ENCODE measurements at regions not wholly inside any gene's neighbourhood (a gene's known extent, or its start where the extent isn't known, plus 50 kb on each side); places are given as distances from the start of the nearest gene placed in this dataset.

DNA sequence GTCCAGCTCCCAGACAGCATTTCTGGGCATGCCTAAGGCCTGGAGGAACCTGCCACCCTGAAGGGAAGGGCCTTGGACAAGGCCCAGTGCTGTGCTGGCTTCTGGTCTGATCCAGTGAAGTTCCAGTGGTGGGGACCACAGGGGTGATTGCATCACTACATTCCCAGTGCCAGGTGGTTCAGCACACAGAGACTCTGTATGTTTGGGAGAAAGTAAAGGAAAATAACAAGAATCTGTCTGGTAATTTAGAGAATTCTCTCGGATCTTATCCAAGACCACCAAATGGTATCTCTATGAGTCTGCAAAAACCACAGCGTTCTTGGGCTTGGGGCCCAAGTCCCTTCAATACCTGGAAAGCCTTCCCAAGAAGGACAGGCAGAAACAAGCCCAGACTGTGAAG lies 131.8 kb upstream of the MAD2L1 start:
- Mint-ChIP-seq H3K4me1 (no peaks in the 10 kb centered on the region), H3K27me3 (ENCODE audit: low read depth, poor library complexity) (no peaks in the 10 kb centered on the region), H3K9me3 (peaks cover 9% of the 10 kb centered on the region), H3K27ac (no peak overlapping the region), H3K36me3 (ENCODE audit: low read depth) (no peaks in the 10 kb centered on the region), H3K4me3 (no peak overlapping the region)
- no peak for DNase-seq
- no peak for TF ChIP-seq CTCF (IDR thresholded peaks at IDR 0.05)

- DNase-seq: no peak
- H3K9me3 Mint-ChIP-seq: peaks cover 9% of the 10 kb centered on the region
- H3K27me3 Mint-ChIP-seq (ENCODE audit: low read depth, poor library complexity): no peaks in the 10 kb centered on the region
- H3K27ac Mint-ChIP-seq: no peak overlapping the region
- no peaks in the 10 kb centered on the region for H3K36me3 Mint-ChIP-seq (ENCODE audit: low read depth)
- no peak overlapping the region for H3K4me3 Mint-ChIP-seq
- TF ChIP-seq CTCF (IDR thresholded peaks at IDR 0.05): no peak
- no peaks in the 10 kb centered on the region for H3K4me1 Mint-ChIP-seq
These were observed 111.0 kb upstream of the MAD2L1 start for GRCh38 chr4:120177603-120178002.

- no peak for DNase-seq
- Mint-ChIP-seq H3K4me1 (no peaks in the 10 kb centered on the region), H3K27ac (no peak overlapping the region), H3K27me3 (ENCODE audit: low read depth, poor library complexity) (no peaks in the 10 kb centered on the region), H3K9me3 (peaks cover 9% of the 10 kb centered on the region), H3K4me3 (no peak overlapping the region), H3K36me3 (ENCODE audit: low read depth) (no peaks in the 10 kb centered on the region)
- TF ChIP-seq CTCF (IDR thresholded peaks at IDR 0.05): no peak
These were observed 108.6 kb upstream of the MAD2L1 start for GRCh38 chr4:120175272-120175671.

GRCh38 chr4:120163895-120164294 lies 97.2 kb upstream of the MAD2L1 start:
- Mint-ChIP-seq H3K36me3 (ENCODE audit: low read depth) (no peaks in the 10 kb centered on the region), H3K4me1 (no peaks in the 10 kb centered on the region), H3K27ac (no peak overlapping the region), H3K9me3 (no peaks in the 10 kb centered on the region), H3K27me3 (ENCODE audit: low read depth, poor library complexity) (no peaks in the 10 kb centered on the region), H3K4me3 (no peak overlapping the region)
- no peak for TF ChIP-seq CTCF (IDR thresholded peaks at IDR 0.05)
- no peak for DNase-seq

DNA sequence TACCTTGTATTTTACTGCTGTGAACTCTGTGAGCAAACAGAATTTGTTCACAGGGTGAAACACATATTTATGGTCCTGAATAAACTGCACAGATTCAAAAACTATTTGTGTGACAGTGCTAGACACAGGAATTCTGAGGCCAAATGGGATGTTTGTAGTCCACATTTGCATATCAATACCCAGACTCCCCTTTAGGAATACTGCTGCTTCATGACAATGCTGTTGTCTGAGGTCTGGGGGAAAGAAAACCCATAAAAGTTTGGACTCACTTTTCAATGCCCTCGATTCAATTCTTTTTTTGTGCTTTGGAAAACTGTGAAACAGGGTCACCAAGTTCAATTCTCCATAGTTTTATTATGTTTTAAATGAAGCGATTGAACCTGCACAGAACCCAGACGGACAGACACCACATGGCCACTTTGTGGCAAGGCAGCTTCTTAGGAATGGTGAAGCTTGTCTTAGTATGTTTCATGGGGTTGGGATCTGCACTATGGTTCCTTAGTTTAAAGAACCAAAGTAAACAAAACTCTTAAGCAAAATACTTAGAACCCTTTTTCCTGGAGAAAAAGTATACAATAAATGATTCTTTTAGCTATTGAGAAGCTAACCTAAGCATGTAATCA lies 92.3 kb upstream of the MAD2L1 start:
- TF ChIP-seq CTCF (IDR thresholded peaks at IDR 0.05): no peak
- Mint-ChIP-seq H3K4me1 (peaks cover 6% of the 10 kb centered on the region), H3K4me3 (no peak overlapping the region), H3K9me3 (no peaks in the 10 kb centered on the region), H3K27ac (no peak overlapping the region), H3K27me3 (ENCODE audit: low read depth, poor library complexity) (no peaks in the 10 kb centered on the region), H3K36me3 (ENCODE audit: low read depth) (no peaks in the 10 kb centered on the region)
- DNase-seq: no peak

DNA sequence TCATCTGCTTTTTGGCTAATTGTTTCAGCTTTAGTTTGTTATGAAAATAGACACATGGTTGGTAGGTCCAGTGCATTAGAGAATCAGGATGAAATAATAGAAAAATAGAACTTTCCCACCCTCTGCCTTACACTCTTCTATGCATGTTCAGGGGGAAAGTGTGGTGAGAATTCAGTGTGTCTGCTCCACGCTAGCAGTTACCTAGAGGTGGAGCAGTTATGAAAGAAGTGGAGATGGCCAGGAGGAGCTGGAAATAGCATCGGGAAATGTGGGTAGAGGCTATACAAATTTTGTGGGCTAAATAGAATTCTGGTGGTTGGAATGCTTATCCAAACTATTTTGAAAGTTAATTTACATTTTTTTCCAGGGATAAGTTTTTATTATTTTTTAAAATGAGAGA lies 91.4 kb upstream of the MAD2L1 start:
- no peak overlapping the region for H3K4me3 Mint-ChIP-seq
- TF ChIP-seq CTCF (IDR thresholded peaks at IDR 0.05): no peak
- peak overlapping the region; percentile 63 for H3K27ac Mint-ChIP-seq

More for the DNA sequence above, 91.4 kb upstream of the MAD2L1 start:
- DNase-seq: no peak
- Mint-ChIP-seq H3K9me3 (no peaks in the 10 kb centered on the region), H3K4me1 (peaks cover 6% of the 10 kb centered on the region), H3K36me3 (ENCODE audit: low read depth) (no peaks in the 10 kb centered on the region), H3K27me3 (ENCODE audit: low read depth, poor library complexity) (no peaks in the 10 kb centered on the region)
